DND-41 (cell line): ENCODE measurements at regions not wholly inside any gene's neighbourhood (a gene's known extent, or its start where the extent isn't known, plus 50 kb on each side); places are given as distances from the start of the nearest gene placed in this dataset.

Source experiments
- EZH2 ChIP-seq: IDR thresholded peaks from 3 replicates; pipeline ENCODE4 v1.6.1; 2012; ENCODE audit warnings: borderline replicate concordance, low read depth, mild to moderate bottlenecking, moderate library complexity, low read length, inconsistent platforms; ENCODE audit not compliant: severe bottlenecking
- TF ChIP-seq, protein P1 (sequence below): IDR thresholded peaks from 2 replicates; pipeline ENCODE4 v1.5.1; 2012; ENCODE audit warnings: borderline replicate concordance, low read length, moderate library complexity, mild to moderate bottlenecking; ENCODE audit not compliant: poor library complexity, severe bottlenecking; ENCODE audit errors: extremely low read depth

DNA sequence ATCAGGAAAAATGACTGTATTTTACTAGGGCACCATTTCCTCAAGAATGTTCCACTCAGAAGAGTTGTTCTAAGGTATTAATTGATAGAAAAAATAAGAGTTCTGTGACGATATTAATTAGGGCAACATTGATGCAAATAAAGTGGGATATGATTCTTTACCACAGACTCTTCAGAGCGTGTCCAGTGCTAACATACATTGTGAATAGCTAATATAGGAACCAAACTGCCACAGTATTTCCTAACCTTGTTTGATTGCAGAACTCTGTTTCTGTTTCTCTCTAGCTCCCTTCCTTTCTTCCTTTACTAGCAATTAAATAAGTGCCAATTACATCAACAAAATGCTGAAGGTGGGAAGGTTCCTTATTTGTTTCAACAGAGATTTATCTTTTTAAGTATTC, 154.1 kb upstream of the CPEB2 start:
- TF ChIP-seq, protein P1, sequence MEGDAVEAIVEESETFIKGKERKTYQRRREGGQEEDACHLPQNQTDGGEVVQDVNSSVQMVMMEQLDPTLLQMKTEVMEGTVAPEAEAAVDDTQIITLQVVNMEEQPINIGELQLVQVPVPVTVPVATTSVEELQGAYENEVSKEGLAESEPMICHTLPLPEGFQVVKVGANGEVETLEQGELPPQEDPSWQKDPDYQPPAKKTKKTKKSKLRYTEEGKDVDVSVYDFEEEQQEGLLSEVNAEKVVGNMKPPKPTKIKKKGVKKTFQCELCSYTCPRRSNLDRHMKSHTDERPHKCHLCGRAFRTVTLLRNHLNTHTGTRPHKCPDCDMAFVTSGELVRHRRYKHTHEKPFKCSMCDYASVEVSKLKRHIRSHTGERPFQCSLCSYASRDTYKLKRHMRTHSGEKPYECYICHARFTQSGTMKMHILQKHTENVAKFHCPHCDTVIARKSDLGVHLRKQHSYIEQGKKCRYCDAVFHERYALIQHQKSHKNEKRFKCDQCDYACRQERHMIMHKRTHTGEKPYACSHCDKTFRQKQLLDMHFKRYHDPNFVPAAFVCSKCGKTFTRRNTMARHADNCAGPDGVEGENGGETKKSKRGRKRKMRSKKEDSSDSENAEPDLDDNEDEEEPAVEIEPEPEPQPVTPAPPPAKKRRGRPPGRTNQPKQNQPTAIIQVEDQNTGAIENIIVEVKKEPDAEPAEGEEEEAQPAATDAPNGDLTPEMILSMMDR: no peak
- no peak for TF ChIP-seq EZH2
